HG03432 (cell line): ENCODE measurements at regions not wholly inside any gene's neighbourhood (a gene's known extent, or its start where the extent isn't known, plus 50 kb on each side); places are given as distances from the start of the nearest gene placed in this dataset.

Source experiments
- ATAC-seq: cut with Tn5 transposase; IDR thresholded peaks from one replicate; pipeline ENCODE4 v1.9.1; 2021; ENCODE audit warnings: mild to moderate bottlenecking, moderate library complexity; ENCODE audit not compliant: unreplicated experiment

DNA sequence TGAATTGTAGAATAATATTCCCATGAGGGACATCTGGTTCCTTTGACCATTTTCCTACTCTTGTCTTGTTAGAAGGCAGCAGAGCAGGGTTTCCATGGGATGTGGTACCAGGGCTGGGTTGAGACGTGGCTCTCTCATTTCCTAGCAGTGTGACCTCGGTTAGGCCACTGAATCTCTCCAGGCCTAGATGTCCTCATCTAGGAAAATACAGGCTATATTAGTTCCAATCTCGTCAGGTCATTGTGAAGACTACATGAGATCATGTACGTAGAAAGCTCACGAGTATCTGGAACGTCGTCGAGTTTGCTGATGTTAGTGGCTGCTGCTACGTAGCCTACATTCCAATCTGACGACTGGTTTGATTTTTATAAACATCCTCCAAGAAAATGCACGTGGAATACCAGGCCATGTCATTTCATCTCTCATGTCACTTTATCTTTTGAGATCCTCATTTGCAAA is 278.2 kb upstream of the GATB start:
- no peak for ATAC-seq

- no peak for ATAC-seq
Observed at GRCh38 chr4:152038238-152038637, 277.4 kb upstream of the GATB start.

DNA sequence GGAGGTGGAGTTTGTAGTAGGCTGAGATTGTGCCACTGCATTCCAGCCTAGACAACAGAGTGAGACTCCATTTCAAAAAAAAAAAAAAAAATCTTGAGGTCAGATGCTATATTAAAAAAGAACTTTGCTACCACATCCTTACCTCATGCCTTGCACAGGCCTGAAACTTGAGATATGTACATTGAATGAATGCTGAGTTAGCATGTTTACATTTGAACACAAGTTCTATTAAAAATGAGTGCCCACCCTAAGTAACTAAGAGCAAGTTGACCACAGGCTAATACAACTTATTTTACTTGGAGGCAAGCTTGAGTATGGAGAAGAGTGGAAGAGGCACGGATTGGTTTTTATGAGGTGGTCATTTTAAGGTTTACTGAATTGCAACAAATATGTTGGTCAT is 276.6 kb upstream of the GATB start:
- ATAC-seq = no peak

DNA sequence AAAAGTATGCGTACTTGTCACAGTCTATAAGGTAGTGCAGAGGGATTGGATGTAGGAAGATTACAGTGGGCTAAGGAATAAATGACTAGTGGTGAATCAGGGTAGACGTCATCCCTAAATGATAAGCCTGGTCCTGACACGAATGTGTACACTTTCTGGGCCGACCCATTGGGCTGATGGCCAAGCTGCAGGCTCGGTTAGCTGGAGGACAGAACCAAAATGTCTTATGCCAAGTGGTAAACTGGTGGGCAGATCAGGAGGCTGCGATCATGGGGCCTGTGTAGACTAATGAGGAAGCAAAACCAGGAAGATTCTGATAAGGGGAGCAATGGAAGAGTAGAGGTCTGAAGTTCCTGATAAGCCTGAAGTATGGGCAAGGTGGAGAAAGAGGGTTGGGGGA is 272.8 kb upstream of the GATB start:
- ATAC-seq = no peak

DNA sequence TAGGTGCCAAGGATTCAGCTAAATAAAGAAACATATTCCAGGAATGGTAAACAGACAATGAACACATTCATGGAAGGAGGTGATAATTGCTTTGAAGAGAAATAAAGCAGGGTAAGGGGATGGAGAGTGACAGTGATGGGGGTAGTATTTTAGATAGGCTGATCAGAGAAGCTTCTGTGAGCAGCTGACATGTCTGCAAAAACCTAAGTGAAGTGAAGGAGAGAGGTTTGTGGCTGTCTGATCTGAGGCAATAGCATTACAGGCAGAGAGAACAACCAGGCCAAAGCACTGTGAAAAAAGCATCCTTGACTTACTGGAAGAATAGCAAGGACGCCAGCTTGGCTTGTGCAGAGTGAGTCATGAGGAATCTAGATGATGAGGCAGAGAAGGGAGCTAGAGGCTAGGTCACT is 271.9 kb upstream of the GATB start:
- ATAC-seq = no peak

DNA sequence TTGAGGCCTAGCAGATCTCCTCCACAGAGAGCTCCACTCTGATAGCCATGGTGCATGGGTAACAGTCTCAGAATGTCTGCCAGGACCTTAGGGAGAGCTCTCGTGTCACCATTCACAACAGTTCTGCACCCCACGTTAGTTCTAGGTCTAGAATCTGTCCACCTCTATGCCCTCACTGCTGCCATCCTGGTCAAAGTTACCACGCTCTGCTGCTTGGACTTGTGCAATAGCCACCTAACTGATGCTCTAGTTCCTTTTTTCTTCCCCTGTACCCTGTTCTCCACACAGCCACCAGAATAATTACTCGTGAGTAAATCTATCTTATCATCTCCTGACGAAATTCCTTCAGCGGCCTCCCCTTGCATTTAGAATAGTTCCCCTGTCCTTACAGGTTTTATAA is 268.8 kb upstream of the GATB start:
- no peak for ATAC-seq

DNA sequence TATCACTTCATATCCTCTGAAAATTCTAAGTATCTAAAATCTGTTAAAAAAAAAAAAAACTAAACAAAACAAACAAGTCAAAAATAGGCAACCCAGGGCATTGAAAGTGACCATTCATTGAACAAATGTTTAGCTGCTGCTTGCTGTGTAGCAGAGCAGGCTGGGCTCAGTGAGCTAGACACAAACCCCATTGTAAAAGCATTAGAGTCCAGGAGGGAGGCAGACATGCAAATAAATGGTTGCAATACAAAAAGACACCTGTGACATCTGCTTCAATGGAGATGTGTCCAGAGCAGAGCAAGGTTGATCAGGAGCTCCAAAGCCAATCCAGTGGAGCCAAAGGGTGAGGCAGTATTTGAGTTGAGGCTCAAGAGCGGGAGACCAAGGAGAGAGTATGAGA is 267.3 kb upstream of the GATB start:
- ATAC-seq = no peak

GRCh38 chr4:152024881-152025280 is 264.1 kb upstream of the GATB start:
- no peak for ATAC-seq

DNA sequence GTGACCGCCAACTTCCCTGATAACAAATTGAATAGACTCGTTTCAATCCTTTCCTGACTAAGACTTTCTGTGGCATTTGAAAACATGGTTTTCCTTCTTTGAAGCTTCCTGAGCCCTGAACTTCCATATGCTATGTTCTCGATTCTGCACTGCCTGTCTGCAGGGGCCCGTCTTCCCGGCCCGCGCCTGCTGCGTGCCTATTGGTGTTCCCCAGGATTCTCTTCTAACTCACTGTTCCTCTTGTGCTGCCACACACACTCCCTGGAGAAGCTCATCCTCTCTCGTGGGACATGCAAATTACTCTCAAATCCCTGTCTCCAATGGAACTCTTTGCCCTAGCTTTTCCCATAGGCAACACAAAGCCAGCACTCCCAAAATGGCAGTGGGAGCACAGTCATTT is 262.9 kb upstream of the GATB start:
- ATAC-seq = no peak

- ATAC-seq = no peak
Observed at GRCh38 chr4:152022543-152022942, 261.7 kb upstream of the GATB start.

DNA sequence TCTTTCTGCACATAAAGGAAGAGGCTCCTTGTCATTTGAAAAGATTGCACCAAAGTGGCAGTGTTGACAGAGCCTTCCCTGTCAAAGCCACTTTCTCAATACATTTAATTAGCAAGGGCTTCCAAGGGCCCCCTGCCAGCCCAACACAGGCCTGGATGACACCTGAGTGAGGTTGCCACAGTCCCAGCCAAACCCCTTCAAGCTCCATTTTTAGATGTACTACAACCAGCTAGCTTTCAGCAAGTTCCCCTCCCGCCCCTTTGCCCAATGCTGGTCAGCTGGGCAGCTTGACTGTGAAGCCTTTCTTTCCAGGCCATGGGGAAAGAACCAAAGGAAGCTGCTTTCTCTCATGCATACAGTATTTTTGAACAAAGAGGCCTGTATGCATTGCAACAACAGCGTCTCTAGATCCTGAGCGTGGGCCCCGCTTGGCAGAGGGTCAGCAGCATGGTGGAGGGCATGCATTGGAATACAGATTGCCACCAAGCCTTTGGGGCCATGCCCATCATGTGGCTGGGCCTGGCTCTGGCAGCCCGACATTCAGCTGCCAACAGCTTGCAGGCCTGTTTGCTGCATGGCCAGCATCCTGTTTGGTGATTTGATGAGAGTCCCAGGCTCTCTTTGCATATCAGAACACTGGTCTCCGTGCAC is 261.1 kb upstream of the GATB start:
- no peak for ATAC-seq

DNA sequence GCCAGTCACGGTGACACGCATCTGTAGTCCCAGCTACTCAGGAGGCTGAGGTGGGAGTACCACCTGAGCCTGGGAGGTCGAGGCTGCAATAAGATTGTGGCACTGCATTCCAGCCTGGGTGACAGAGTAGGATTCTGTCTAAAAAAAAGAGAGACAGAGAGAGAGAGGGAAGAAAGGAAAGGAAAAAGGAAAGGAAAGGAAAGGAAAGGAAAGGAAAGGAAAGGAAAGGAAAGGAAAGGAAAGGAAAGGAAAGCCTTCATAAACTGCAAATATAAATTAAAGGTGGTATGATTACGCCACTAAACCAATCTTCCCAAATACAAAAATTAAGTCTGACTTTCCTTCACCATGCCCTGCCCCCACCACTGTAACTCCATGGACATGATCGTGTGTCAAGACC is 259.3 kb upstream of the GATB start:
- no peak for ATAC-seq

GRCh38 chr4:152016303-152016620 is 255.5 kb upstream of the GATB start:
- no peak for ATAC-seq

- no peak for ATAC-seq
Observed at GRCh38 chr4:152015597-152016302, 254.9 kb upstream of the GATB start.

DNA sequence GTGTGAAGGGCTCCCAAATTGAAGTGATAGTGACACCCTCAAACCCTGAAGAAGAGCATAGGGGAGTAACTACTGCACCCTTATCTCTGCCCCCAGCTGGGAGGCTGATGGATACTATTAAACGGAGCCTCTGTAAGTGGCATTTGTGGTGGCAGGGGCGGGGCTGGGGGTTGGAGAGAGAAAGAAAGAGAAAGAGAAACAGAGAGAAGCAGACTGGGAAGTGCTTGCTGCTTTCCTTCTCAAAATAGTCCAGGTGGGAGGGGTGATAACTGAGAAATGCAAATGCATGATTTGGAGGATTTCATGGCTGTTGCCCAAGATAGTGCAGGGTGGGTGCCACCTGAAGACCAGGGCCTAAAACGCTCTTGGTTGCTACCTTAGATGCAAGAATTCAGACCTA is 253.5 kb upstream of the GATB start:
- ATAC-seq = peak; percentile 97

- ATAC-seq = no peak
Observed at GRCh38 chr4:152011469-152011868, 250.7 kb upstream of the GATB start.

GRCh38 chr4:152010710-152011079 is 249.9 kb upstream of the GATB start:
- ATAC-seq = no peak

DNA sequence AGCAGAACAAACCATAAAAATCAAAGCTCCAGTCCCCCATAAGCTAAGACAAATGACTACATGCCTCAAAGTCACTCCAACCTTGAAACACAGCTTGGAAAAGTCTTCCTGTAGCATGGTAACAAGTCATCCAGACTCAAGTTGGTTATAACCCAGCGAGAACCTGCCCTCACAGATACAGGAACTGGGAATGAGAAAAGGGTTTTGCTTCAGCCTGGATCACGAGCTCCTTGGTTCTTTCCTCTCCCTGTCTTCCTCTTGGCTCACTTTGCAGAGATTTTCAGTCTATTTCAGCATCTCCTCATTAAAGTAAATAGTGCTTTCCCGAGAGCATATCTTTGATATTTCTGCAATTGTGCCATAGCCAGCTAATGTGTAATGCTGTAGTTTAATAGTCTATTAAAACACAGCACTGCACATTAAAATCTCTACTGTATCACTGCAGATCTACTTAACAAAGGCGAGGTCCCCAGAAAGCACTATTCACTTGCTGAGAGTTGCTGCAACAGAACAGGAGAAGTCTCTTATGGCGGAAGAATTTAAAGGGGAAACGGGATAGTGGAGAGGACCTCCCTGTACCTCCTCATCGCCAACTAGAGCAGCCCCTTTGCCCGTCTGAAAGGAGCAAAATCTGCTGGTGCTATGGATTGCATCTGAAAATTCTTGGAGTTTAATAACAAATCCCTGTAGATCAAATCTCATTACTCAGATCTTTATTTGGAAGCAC is 249.3 kb upstream of the GATB start:
- ATAC-seq = no peak

DNA sequence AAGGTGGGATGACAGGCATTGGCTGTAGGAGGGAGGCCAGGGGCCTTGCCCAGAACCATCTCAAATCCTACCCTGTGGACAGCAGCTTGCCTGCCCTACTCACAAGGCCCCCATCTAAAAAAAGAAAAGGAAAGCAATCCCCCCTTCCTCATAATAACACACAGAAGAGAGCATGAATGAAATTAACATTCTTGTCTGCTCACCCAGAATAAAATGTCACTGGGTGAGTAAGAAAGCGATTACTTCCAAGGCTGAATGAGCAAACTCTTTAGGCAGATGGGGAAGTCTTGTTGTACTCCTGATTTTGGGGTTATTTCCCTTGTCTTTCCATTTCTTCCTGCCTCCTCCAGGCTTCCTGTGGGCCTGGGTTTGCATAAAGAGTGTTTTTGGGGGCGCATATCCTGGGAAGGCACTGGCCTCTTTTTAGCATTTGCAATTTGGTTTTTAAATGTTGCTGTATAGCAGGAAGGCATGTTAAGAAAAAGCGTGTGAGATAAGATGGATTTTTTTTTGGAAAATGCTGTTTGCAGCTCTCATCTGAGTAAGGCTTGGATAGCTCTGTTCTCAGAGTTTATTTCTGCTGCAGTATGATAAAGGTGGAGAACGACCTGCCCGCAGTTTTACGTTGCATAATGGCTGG is 248.3 kb upstream of the GATB start:
- ATAC-seq = no peak

- ATAC-seq = no peak
Observed at GRCh38 chr4:152007111-152007510, 246.3 kb upstream of the GATB start.

DNA sequence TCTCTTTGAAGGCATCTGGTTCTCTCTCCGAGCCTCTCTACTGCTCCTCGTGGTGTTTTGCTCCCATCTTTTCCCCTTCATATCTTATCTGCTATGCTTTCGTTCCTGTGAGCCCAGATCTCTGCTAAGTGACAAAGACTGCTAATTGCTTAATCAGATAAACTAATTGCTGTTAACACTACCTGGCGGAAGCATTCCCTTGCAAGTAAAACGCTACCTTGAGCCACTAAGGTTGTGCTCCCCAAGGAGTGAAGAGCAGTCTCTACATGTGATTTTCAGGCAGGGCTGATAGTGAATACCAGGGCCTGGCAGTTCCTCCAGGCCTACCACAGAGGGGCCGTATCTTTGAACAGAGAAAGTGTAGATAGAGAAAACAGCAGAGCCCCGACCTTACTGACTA is 244.0 kb upstream of the GATB start:
- no peak for ATAC-seq

GRCh38 chr4:152000518-152000917 is 239.7 kb upstream of the GATB start:
- no peak for ATAC-seq
